NB4 (cell line): ENCODE measurements at regions not wholly inside any gene's neighbourhood (a gene's known extent, or its start where the extent isn't known, plus 50 kb on each side); places are given as distances from the start of the nearest gene placed in this dataset.

Experiments used
- DNase-seq: peaks from one replicate; pipeline ENCODE4 v3.0.0; 2010; ENCODE audit warnings: low read depth
- H3K4me3 ChIP-seq: one replicate; pipeline ENCODE4 v1.5.1; 2011; ENCODE audit warnings: mild to moderate bottlenecking, low read depth, low read length, moderate library complexity
- CTCF ChIP-seq: IDR thresholded peaks from one replicate; pipeline ENCODE4 v1.5.1; 2012; ENCODE audit warnings: low read depth, low read length
- MAX ChIP-seq: IDR thresholded peaks from 2 replicates; pipeline ENCODE4 v1.6.1; 2011; ENCODE audit warnings: low read depth, low read length
- MYC ChIP-seq: IDR thresholded peaks from 2 replicates; pipeline ENCODE4 v1.6.1; 2011; ENCODE audit warnings: low read depth, low read length
- POLR2A ChIP-seq: IDR thresholded peaks from 2 replicates; pipeline ENCODE4 v1.6.1; 2011; ENCODE audit warnings: mild to moderate bottlenecking; ENCODE audit not compliant: insufficient read length; ENCODE audit errors: extremely low read depth

GRCh38 chr3:153431076-153431475 lies 269.1 kb downstream of the RAP2B start:
- TF ChIP-seq MYC, result no peak
- no peak for TF ChIP-seq CTCF
- TF ChIP-seq MAX, result no peak
- no peak for TF ChIP-seq POLR2A
- DNase-seq, result no peak
- no peak overlapping the region for H3K4me3 ChIP-seq

- no peak for TF ChIP-seq POLR2A
- no peak for TF ChIP-seq CTCF
- no peak for TF ChIP-seq MYC
- TF ChIP-seq MAX, result no peak
- no peak overlapping the region for H3K4me3 ChIP-seq
- DNase-seq, result no peak
Observed at GRCh38 chr3:153437666-153438065, 275.6 kb downstream of the RAP2B start.

GRCh38 chr3:153438271-153438670 lies 276.2 kb downstream of the RAP2B start:
- TF ChIP-seq CTCF (no peak), MYC (no peak), MAX (no peak), POLR2A (no peak)
- no peak overlapping the region for H3K4me3 ChIP-seq
- no peak for DNase-seq

DNA sequence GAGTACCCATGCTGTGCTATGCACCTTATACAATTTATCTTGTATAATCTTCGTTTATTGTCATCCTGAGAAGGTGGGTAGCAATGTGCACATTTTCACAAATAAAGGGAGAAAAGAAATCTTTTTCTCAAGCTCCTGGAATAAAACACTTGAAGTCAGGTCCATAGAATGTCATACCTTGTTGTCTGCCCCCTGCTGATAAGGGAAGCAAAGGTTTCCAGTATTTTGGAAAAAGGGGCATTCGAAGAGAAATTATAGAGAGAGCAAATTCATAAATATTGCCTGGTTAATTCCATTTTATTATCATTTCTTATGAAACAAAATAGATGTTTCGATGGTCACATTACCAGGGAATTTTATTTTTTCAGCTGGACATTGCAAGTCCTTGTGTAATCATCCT lies 277.8 kb downstream of the RAP2B start:
- no peak for DNase-seq
- no peak overlapping the region for H3K4me3 ChIP-seq
- TF ChIP-seq MYC, result no peak
- no peak for TF ChIP-seq POLR2A
- TF ChIP-seq CTCF, result no peak
- no peak for TF ChIP-seq MAX

DNA sequence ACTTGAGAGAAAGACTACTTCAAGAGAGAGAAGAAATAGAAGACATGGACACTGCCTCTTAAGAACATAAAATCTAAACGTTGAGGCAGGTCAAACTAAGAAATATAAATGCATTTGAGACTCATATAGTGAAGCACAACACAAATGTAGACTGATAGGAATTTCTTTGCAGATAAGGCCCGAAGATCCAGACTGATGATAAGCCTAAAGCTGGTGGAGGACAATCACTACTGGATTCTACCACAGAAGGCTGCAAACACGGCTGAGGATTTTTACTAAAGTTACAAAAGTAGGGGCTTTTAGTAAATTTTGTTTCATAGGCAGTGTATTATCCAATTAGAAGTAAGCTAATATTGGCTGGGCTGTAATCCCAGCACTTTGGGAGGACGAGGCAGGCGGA lies 278.3 kb downstream of the RAP2B start:
- no peak for DNase-seq
- TF ChIP-seq MYC (no peak), MAX (no peak), CTCF (no peak), POLR2A (no peak)
- H3K4me3 ChIP-seq, result no peak overlapping the region

GRCh38 chr3:153442386-153442785 lies 280.4 kb downstream of the RAP2B start:
- DNase-seq, result no peak
- no peak overlapping the region for H3K4me3 ChIP-seq
- no peak for TF ChIP-seq MYC
- TF ChIP-seq MAX, result no peak
- no peak for TF ChIP-seq POLR2A
- no peak for TF ChIP-seq CTCF
